ENCODE measurements at regions not wholly inside any gene's neighbourhood (a gene's known extent, or its start where the extent isn't known, plus 50 kb on each side); places are given as distances from the start of the nearest gene placed in this dataset.
A peak's percentile ranks its signal among the peaks of the same experiment; 100 is the strongest.

DNA sequence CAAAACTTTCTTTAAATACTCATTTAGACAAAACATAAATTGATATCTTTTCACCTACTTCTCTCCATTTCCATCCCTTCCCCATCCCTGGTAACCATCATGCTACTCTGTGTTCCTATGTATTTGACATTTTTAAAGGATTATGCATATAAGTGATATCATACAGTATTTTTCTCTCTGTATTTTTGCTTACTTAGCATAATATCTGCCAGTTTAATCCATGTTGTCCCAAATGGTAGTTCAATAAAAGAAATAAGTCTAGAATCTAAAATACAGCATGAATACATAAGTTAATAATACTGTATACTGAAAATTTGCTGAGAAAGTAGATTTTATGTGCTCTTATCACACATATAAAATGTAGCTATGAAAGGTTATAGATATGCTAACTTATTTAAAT, 190.3 kb upstream of the NAV3 start:
- DNase-seq (ENCODE audit: low spot score in 2 of 2) (no peak), FAIRE-seq (no peak)

GRCh38 chr12:77630790-77631445, 199.8 kb upstream of the NAV3 start:
- DNase-seq (ENCODE audit: low spot score in 2 of 2), result no peak
- no peak for FAIRE-seq

DNA sequence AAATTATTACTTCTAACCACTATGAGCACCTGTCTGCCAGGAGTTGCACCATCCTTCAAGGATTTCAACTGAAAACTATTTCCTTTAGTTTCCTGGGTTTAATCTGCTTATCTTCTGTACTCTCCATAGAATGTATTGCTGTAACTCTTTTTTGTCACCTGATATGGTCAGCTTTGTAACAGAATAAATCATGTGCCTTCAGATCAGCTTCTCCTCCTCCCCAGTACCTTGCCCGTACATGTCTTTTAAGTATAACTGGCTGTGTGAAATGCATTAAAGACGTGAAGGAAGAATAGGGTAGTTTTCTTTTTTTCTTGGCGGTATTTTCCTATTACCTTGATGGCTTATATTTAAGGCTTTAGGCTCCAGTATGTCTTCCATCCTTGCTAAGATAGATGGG, 200.3 kb upstream of the NAV3 start:
- DNase-seq (ENCODE audit: low spot score in 2 of 2), result no peak
- FAIRE-seq, result no peak

DNA sequence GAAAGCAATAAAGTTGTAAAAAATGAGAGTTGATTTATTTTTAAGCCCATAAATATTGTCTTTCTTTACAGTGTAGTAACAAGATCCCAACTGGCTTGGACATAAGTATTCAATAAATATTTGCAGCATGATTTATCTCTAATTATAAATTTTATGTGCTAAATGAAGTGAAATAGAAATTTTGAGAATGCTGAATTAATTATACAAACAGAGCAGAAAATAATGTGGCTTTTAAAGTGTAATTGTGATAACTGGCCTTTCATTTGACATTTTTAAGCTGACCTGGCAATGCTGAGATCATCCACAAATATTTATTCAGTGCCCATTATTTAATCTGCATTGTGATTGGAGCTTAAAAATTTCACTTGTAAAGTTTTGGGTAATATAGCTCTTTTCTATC, 201.6 kb upstream of the NAV3 start:
- FAIRE-seq (no peak), DNase-seq (ENCODE audit: low spot score in 2 of 2) (no peak)

DNA sequence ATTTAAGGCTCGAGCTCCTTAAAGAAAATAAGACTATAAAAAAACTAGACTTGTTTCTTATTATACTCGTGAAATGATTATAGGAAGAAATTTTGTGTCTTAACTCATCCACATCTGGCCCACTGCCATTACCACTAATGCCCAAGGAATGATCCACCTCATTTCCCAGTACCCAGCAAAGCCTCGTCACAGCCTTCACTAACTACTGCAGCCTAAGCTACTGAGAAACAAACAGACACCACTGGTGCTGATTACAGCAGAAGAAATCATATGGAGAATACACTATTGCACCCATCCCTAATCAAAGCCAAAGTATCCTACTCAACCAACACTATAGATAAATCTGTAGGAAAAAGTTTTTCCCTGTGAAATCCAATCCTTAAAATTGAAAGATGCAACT, 205.3 kb upstream of the NAV3 start:
- no peak for DNase-seq (ENCODE audit: low spot score in 2 of 2)

DNA sequence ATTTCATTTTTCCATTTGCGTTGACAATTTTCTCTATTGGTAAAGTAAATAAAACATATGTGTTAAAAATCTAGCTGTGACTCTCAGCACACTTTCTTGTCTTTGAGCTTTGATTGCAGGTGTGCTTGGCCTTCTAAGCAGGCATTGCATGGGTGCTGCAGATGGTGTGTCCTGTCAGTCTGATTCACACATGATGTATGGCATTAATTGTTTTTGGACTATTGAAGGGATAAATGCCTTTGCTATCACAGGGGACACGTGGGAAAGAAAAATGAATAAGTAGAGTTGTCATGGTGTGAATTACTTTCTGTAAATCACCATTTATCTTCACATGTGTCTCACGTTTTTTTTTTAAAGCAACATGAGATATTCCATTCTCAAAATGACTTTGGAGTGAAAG, 211.3 kb upstream of the NAV3 start:
- no peak for DNase-seq (ENCODE audit: low spot score in 2 of 2)
- no peak for FAIRE-seq

More for the DNA sequence above, 205.3 kb upstream of the NAV3 start:
- FAIRE-seq, result no peak

DNA sequence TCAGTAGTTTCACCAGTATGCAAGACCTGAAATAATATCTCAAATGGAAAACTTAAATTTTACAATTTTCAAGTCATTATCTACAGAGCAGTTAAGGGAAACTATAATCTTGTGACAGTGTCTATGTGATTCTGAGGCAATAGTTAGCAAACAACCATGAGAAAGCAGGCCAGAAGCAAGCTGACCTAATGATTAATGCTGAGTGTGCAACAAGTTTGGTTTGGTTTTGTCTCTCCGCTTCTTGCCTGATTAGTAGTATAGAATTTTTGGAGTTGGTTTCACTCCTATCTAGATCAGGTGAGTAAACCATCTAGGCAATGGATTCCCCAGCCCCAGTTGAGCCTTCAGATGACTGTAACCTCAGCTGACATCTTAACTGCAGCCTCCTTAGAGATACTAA, 212.9 kb upstream of the NAV3 start:
- no peak for FAIRE-seq

GRCh38 chr12:77615332-77615731, 215.4 kb upstream of the NAV3 start:
- no peak for FAIRE-seq
- no peak for DNase-seq (ENCODE audit: low spot score in 2 of 2)

More for the DNA sequence above, 212.9 kb upstream of the NAV3 start:
- DNase-seq (ENCODE audit: low spot score in 2 of 2), result no peak

DNA sequence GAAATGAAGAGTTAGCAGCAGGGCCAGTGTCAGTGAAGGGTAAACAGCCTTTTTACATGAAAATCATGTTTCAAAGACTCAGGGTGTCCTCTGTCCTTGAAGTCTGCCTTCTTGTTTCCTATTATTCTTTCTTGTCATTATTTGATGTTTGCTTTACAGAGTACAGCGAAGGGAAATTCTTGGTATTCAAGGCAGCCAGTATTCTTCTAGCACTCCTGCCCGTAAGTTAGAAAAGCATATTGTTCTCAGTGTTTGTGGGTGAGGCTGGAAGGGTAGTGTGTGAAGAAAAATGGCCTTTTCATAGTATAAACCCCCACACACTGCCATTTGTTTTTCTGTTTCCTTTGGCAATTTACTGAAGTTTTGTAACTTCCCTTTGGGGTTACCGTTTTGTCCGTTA, 217.3 kb upstream of the NAV3 start:
- FAIRE-seq, result no peak
- no peak for DNase-seq (ENCODE audit: low spot score in 2 of 2)

GRCh38 chr12:77610446-77610845, 220.2 kb upstream of the NAV3 start:
- DNase-seq (ENCODE audit: low spot score in 2 of 2), result no peak
- no peak for FAIRE-seq

DNA sequence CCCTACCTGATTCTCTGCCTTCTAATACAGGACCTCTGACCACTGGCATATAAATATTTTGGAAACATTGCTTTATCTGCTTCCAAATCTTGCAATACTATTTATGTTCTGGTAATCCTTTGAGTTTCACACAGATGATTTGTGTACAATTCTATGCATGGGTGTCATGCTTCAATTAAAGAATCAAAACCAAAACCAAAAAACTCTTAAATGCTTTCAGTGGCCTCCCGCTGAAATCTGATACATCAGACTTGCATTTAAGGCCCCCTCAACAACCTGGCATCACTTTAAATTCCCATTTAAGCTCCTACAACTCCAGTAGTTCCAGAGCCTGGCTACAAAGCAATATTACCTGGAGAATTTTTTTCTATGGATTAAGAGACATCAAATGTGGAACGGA, 221.7 kb upstream of the NAV3 start:
- no peak for FAIRE-seq

GRCh38 chr12:77608271-77608824, 222.3 kb upstream of the NAV3 start:
- no peak for DNase-seq (ENCODE audit: low spot score in 2 of 2)
- peak; percentile 10 for FAIRE-seq

More for the DNA sequence above, 221.7 kb upstream of the NAV3 start:
- DNase-seq (ENCODE audit: low spot score in 2 of 2), result no peak

GRCh38 chr12:77606348-77606747, 224.3 kb upstream of the NAV3 start:
- FAIRE-seq (no peak), DNase-seq (ENCODE audit: low spot score in 2 of 2) (no peak)

DNA sequence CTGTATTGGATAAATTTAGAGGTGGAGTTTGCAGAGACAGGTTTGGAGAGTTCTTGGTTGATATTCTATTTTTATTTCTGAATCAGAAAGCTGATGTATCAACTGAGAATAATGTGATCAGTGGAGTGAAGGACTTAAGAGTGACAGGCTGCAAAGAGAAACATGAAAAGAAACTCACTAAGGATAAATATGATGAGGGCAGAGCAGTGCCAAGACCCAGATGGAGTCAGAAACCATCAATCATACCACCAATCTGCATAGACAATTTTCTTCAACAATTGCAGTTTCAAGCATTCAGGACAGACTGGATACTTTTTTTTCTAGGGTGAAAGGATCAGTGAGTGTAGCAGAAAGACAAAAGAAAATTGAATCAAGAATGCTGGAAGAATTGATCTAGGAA, 226.7 kb upstream of the NAV3 start:
- DNase-seq (ENCODE audit: low spot score in 2 of 2) (no peak), FAIRE-seq (no peak)

DNA sequence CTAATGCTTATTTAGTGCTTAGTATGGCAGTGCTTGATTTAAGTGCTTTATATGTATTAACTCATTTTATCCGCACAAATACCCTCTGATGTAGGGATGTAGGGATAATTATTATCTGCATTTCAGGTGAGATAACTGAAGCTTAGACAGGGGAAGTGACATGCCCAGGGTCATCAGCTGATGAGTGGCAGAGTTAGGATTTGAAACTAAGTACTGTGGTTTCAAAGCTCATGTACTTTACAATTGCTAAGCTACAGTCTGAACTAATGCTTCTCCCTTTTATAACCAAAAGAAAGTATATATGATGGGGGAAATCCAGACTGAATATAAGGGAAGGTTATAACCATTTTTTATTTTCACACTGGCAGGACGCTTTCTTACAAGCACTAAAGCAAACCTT, 229.6 kb upstream of the NAV3 start:
- DNase-seq (ENCODE audit: low spot score in 2 of 2) (no peak), FAIRE-seq (no peak)

- DNase-seq (ENCODE audit: low spot score in 2 of 2) (no peak), FAIRE-seq (no peak)
These were observed 230.2 kb upstream of the NAV3 start for GRCh38 chr12:77600468-77600843.

DNA sequence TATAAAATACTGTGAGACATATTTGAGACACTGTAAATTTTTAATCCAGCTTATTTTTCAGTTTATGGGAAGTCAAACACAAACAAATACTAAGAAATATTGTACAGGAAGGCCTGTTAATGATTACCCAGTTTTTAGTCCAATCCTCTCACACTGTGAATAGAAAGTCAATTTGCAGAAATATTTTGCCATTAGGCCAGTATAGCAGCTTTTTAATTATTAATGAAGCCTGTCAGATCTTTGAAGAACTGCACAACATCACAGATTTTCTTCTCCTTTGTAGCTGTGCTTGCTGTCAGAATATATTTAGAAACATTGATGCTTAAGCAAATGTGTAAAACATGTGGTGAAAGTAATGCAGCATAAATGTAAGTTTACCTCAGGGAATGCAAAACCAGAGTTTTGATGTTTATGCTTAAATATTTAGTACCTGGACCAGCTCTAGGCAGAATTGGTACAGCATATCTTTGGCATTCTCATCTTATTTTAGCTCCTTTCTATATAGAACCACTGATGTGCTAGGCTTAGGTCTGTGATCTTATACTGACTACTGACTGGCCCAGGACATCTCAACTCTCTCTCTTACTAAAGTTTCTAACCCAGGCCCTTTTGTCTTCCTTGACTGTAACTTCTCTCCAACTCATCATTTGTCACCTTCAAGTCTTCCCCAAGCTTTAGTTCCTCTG, 230.8 kb upstream of the NAV3 start:
- DNase-seq (ENCODE audit: low spot score in 2 of 2), result no peak
- no peak for FAIRE-seq

GRCh38 chr12:77594366-77594765, 236.3 kb upstream of the NAV3 start:
- no peak for FAIRE-seq
- no peak for DNase-seq (ENCODE audit: low spot score in 2 of 2)

- no peak for DNase-seq (ENCODE audit: low spot score in 2 of 2)
- FAIRE-seq, result no peak
These were observed 237.9 kb upstream of the NAV3 start for GRCh38 chr12:77592836-77593235.

GRCh38 chr12:77591959-77592743, 238.5 kb upstream of the NAV3 start:
- DNase-seq (ENCODE audit: low spot score in 2 of 2) (no peak), FAIRE-seq (no peak)

DNA sequence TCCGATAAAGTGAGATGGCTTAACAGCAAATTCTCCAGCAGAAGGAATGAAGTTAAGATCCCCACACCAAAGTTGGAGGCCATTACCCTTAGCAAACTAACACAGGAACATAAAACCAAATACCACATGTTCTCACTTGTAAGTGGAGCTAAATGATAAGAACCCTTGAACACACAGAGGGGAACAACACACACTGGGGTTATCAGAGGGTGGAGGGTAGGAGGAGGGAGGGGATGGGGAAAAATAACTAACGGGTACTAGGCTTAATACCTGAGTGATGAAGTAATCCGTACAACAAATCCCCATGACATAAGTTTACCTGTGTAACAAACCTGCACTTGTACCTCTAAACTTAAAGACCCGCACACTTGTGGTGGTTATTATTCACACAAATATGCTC, 240.4 kb upstream of the NAV3 start:
- FAIRE-seq (no peak), DNase-seq (ENCODE audit: low spot score in 2 of 2) (no peak)

Measured in frontal cortex (tissue), 3 donors.